Erythroblast (primary cell): ENCODE measurements at regions not wholly inside any gene's neighbourhood (a gene's known extent, or its start where the extent isn't known, plus 50 kb on each side); places are given as distances from the start of the nearest gene placed in this dataset.

ENCODE experiments used
- GATA1 ChIP-seq: IDR thresholded peaks from 2 replicates; pipeline ENCODE4 v1.6.1; 2011; ENCODE audit warnings: low read depth, mild to moderate bottlenecking, control low read depth, low read length, moderate library complexity
- POLR2A ChIP-seq: IDR thresholded peaks from 2 replicates; pipeline ENCODE4 v1.6.1; 2011; ENCODE audit warnings: mild to moderate bottlenecking, low read length

GRCh38 chr3:189057369-189057768 is 114.4 kb upstream of the TPRG1 start:
- TF ChIP-seq POLR2A (no peak), GATA1 (no peak)
